IPS DF 19.7 (cell line): ENCODE measurements at regions not wholly inside any gene's neighbourhood (a gene's known extent, or its start where the extent isn't known, plus 50 kb on each side); places are given as distances from the start of the nearest gene placed in this dataset.
"Not testable (repeated sequence)": the region's sequence is repeated elsewhere in the genome, so short reads cannot be mapped to it uniquely, and the experiment has no call there.

Experiments
- DNase-seq: peaks from one replicate; pipeline ENCODE4 v3.0.0-alpha.2; 2013; ENCODE audit warnings: low read depth, low spot score

GRCh38 chr2:62330959-62331358 lies 135.0 kb downstream of the B3GNT2 start:
- DNase-seq = no peak

- no peak for DNase-seq
These were observed 133.9 kb downstream of the B3GNT2 start for GRCh38 chr2:62329797-62330196.

- no peak for DNase-seq
These were observed 130.8 kb downstream of the B3GNT2 start for GRCh38 chr2:62326735-62327134.

GRCh38 chr2:62325398-62325797 lies 129.5 kb downstream of the B3GNT2 start:
- DNase-seq = no peak

GRCh38 chr2:62321380-62322289 lies 125.7 kb downstream of the B3GNT2 start:
- no peak for DNase-seq

GRCh38 chr2:62320657-62321357 lies 124.9 kb downstream of the B3GNT2 start:
- DNase-seq = no peak

GRCh38 chr2:62320137-62320536 lies 124.2 kb downstream of the B3GNT2 start:
- DNase-seq = not testable (repeated sequence)

- DNase-seq = no peak
These were observed 123.2 kb downstream of the B3GNT2 start for GRCh38 chr2:62319070-62319469.

GRCh38 chr2:62315476-62315875 lies 119.6 kb downstream of the B3GNT2 start:
- DNase-seq = no peak

- DNase-seq = no peak
These were observed 118.4 kb downstream of the B3GNT2 start for GRCh38 chr2:62314291-62314690.

GRCh38 chr2:62313449-62314227 lies 117.7 kb downstream of the B3GNT2 start:
- no peak for DNase-seq

GRCh38 chr2:62309465-62310091 lies 113.7 kb downstream of the B3GNT2 start:
- DNase-seq = no peak

GRCh38 chr2:62309081-62309464 lies 113.2 kb downstream of the B3GNT2 start:
- DNase-seq = no peak

GRCh38 chr2:62307469-62308389 lies 111.8 kb downstream of the B3GNT2 start:
- no peak for DNase-seq

GRCh38 chr2:62306751-62307468 lies 111.0 kb downstream of the B3GNT2 start:
- DNase-seq = no peak

- no peak for DNase-seq
These were observed 109.7 kb downstream of the B3GNT2 start for GRCh38 chr2:62305421-62306176.

- no peak for DNase-seq
These were observed 108.8 kb downstream of the B3GNT2 start for GRCh38 chr2:62304429-62305417.

- no peak for DNase-seq
These were observed 107.9 kb downstream of the B3GNT2 start for GRCh38 chr2:62303788-62304187.
